ENCODE measurements at regions not wholly inside any gene's neighbourhood (a gene's known extent, or its start where the extent isn't known, plus 50 kb on each side); places are given as distances from the start of the nearest gene placed in this dataset.

- no peaks in the 10 kb centered on the region for H3K36me3 ChIP-seq (ENCODE audit: control insufficient read depth, insufficient read depth, low read length, severe bottlenecking)
These were observed 240.4 kb upstream of the TNRC6C start for GRCh38 chr17:77717941-77718668.

GRCh38 chr17:77718669-77718961 is 239.9 kb upstream of the TNRC6C start:
- H3K36me3 ChIP-seq (ENCODE audit: control insufficient read depth, insufficient read depth, low read length, severe bottlenecking): no peaks in the 10 kb centered on the region
- peaks cover 7% of the 10 kb centered on the region for H3K4me1 ChIP-seq (ENCODE audit: control insufficient read depth, insufficient read depth, low read length)
- no peak overlapping the region for H3K9ac ChIP-seq (ENCODE audit: low read length)
- H3K27me3 ChIP-seq (replicated peaks; ENCODE audit: control insufficient read depth, insufficient read depth, low read length): peaks cover 19% of the 10 kb centered on the region
- peaks cover 20% of the 10 kb centered on the region for H3K9me3 ChIP-seq (ENCODE audit: control insufficient read depth, low read length)
- DNase-seq (ENCODE audit: low read depth): no peak
- no peak overlapping the region for H3K4me3 ChIP-seq (ENCODE audit: low read length)

More at GRCh38 chr17:77717941-77718668, 240.4 kb upstream of the TNRC6C start:
- H3K4me1 ChIP-seq (ENCODE audit: control insufficient read depth, insufficient read depth, low read length): peaks cover 7% of the 10 kb centered on the region
- H3K9me3 ChIP-seq (ENCODE audit: control insufficient read depth, low read length): peaks cover 20% of the 10 kb centered on the region
- H3K27me3 ChIP-seq (replicated peaks; ENCODE audit: control insufficient read depth, insufficient read depth, low read length): peaks cover 19% of the 10 kb centered on the region
- DNase-seq (ENCODE audit: low read depth): no peak
- no peak overlapping the region for H3K9ac ChIP-seq (ENCODE audit: low read length)
- H3K4me3 ChIP-seq (ENCODE audit: low read length): no peak overlapping the region

GRCh38 chr17:77719806-77720205 is 238.7 kb upstream of the TNRC6C start:
- peaks cover 7% of the 10 kb centered on the region for H3K4me1 ChIP-seq (ENCODE audit: control insufficient read depth, insufficient read depth, low read length)
- H3K36me3 ChIP-seq (ENCODE audit: control insufficient read depth, insufficient read depth, low read length, severe bottlenecking): no peaks in the 10 kb centered on the region
- H3K9me3 ChIP-seq (ENCODE audit: control insufficient read depth, low read length): peaks cover 13% of the 10 kb centered on the region
- H3K27me3 ChIP-seq (replicated peaks; ENCODE audit: control insufficient read depth, insufficient read depth, low read length): peaks cover 27% of the 10 kb centered on the region
- DNase-seq (ENCODE audit: low read depth): no peak
- no peak overlapping the region for H3K4me3 ChIP-seq (ENCODE audit: low read length)
- H3K9ac ChIP-seq (ENCODE audit: low read length): no peak overlapping the region

- no peak overlapping the region for H3K9ac ChIP-seq (ENCODE audit: low read length)
- H3K27me3 ChIP-seq (replicated peaks; ENCODE audit: control insufficient read depth, insufficient read depth, low read length): peaks cover 27% of the 10 kb centered on the region
- DNase-seq (ENCODE audit: low read depth): no peak
These were observed 237.3 kb upstream of the TNRC6C start for GRCh38 chr17:77720946-77721845.

DNA sequence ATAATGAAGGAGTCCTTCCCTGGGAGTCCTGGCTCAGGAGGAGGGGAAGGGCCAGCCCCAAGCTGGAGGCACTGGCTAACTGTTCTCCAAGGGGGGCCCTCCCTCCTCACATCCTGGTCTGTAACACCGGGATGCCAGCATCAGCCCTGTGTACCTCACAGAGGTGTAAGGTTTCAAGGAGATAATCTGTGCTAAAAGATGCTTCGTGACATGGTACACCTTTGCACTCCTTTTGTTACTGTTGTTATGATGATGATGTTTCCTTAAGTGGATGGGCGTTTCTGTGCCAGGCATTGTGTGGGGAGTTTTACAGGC is 236.7 kb upstream of the TNRC6C start:
- no peak overlapping the region for H3K9ac ChIP-seq (ENCODE audit: low read length)
- no peak overlapping the region for H3K4me3 ChIP-seq (ENCODE audit: low read length)
- no peaks in the 10 kb centered on the region for H3K36me3 ChIP-seq (ENCODE audit: control insufficient read depth, insufficient read depth, low read length, severe bottlenecking)
- H3K27me3 ChIP-seq (replicated peaks; ENCODE audit: control insufficient read depth, insufficient read depth, low read length): peaks cover 27% of the 10 kb centered on the region
- no peak for DNase-seq (ENCODE audit: low read depth)
- H3K4me1 ChIP-seq (ENCODE audit: control insufficient read depth, insufficient read depth, low read length): peaks cover 7% of the 10 kb centered on the region
- peaks cover 5% of the 10 kb centered on the region for H3K9me3 ChIP-seq (ENCODE audit: control insufficient read depth, low read length)

More at GRCh38 chr17:77720946-77721845, 237.3 kb upstream of the TNRC6C start:
- Histone ChIP-seq H3K36me3 (ENCODE audit: control insufficient read depth, insufficient read depth, low read length, severe bottlenecking) (no peaks in the 10 kb centered on the region), H3K4me1 (ENCODE audit: control insufficient read depth, insufficient read depth, low read length) (peaks cover 7% of the 10 kb centered on the region), H3K4me3 (ENCODE audit: low read length) (no peak overlapping the region), H3K9me3 (ENCODE audit: control insufficient read depth, low read length) (peaks cover 11% of the 10 kb centered on the region)

DNA sequence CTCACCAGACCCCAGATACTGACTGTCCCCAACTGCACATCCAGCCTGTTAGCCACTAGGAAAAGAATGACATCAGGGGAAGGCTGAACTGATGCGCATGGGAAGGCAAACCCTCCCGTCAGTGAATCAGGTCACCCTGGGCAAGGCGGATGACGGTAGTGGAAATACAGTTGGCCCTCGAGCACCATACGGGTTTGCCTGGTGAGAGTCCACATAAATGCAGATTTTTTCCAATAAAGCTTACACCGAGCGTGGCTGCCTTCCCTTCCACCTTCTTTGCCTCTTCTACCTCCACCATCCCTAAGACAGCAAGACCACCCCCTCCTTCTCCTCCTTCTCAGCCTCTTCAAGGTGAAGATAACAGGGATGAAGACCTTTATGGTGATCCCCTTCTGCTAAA is 236.1 kb upstream of the TNRC6C start:
- H3K36me3 ChIP-seq (ENCODE audit: control insufficient read depth, insufficient read depth, low read length, severe bottlenecking): no peaks in the 10 kb centered on the region
- DNase-seq (ENCODE audit: low read depth): no peak
- no peak overlapping the region for H3K9ac ChIP-seq (ENCODE audit: low read length)
- no peak overlapping the region for H3K4me3 ChIP-seq (ENCODE audit: low read length)
- peaks cover 10% of the 10 kb centered on the region for H3K4me1 ChIP-seq (ENCODE audit: control insufficient read depth, insufficient read depth, low read length)
- H3K9me3 ChIP-seq (ENCODE audit: control insufficient read depth, low read length): peaks cover 5% of the 10 kb centered on the region
- H3K27me3 ChIP-seq (replicated peaks; ENCODE audit: control insufficient read depth, insufficient read depth, low read length): peaks cover 27% of the 10 kb centered on the region

DNA sequence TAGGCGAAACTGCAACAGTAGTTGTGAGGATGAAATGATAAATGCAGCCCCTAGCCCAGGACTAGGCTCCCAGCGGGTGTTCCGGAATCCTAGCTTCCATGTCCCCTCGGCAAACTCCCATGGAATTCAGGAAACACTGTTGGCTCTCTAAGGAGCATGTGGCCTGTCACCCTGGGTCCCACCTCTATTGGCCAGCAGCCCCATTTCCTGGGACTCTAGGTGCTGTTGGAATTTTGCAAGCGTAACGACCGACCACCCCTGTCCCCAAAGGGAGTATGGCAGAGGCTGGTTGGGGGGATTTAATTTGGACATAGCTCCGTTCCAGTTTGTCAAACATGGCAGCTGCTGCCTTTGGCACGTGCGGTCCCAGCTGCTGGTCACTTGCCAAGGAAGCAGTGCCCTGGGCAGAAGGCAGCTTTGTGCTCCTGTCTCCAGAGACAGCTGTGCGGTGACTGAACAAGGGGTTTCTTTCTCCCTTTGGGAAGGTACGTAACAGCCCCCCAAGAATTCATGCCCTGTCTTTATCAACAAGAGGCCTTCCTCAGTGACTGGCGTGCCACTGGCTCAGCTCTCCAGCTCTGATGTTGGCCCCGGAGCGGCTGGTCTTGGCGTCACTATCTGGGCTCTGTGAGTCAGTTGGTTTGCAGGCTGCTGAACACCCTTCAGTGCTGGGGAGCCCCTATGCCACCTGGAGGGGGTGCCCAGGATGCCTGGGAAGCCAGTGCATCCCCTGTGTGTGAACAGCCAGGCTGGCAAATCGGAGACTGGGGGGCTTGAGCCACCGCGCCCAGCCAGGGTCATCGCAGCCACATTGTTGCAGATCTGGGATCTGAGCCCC is 235.2 kb upstream of the TNRC6C start:
- Histone ChIP-seq H3K9me3 (ENCODE audit: control insufficient read depth, low read length) (peaks cover 5% of the 10 kb centered on the region), H3K36me3 (ENCODE audit: control insufficient read depth, insufficient read depth, low read length, severe bottlenecking) (no peaks in the 10 kb centered on the region), H3K4me1 (ENCODE audit: control insufficient read depth, insufficient read depth, low read length) (peaks cover 19% of the 10 kb centered on the region), H3K9ac (ENCODE audit: low read length) (no peak overlapping the region), H3K27me3 (replicated peaks; ENCODE audit: control insufficient read depth, insufficient read depth, low read length) (peaks cover 27% of the 10 kb centered on the region), H3K4me3 (ENCODE audit: low read length) (no peak overlapping the region)
- no peak for DNase-seq (ENCODE audit: low read depth)

DNA sequence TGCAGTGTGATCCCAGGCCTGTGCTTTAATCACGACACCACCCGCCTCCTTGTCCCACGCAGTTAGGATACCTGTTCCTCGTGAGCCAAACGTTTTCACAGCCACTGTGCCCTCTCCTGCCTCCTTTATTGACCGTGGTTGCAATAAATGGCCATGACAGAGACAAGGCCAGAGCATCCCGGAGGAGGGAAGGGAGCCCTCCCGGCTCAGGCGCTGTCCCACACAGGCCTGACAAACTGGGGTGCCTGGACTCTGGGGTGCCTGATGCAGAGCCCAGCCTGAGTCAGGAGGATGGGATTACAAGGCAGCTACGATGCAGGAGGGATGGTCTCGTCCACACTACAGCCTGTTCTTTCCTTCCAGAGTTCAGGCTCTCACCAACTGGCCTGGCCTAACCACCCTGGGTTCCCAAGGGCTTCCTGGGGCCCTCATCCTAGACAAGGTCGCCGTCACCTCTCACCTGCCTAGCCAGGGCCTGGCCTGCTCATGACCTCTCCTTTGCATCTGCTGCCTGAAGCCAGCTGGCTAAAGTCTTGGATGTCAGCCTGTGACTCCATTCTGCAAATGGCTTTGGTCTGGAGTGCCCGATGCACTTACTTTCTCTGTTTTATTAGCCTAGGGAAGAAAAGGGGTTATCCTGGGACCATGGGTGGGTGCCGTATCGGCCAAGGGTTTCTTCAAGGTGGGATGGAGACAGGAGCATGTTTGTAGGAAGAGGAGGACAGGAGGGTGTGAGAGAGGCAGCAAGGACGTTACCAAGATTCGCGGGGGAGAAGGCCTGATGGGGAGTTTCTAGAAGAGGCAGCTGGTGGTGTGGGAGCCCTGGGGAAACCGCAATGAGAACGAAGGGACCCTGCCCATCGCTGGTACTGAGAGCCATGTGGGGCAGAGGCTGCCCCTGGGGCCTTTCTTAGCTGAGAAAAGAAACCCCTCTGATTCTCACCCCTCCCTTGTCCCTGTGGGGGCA is 234.3 kb upstream of the TNRC6C start:
- Histone ChIP-seq H3K36me3 (ENCODE audit: control insufficient read depth, insufficient read depth, low read length, severe bottlenecking) (no peaks in the 10 kb centered on the region), H3K4me1 (ENCODE audit: control insufficient read depth, insufficient read depth, low read length) (peaks cover 22% of the 10 kb centered on the region), H3K9ac (ENCODE audit: low read length) (no peak overlapping the region), H3K27me3 (replicated peaks; ENCODE audit: control insufficient read depth, insufficient read depth, low read length) (peaks cover 33% of the 10 kb centered on the region), H3K4me3 (ENCODE audit: low read length) (no peak overlapping the region), H3K9me3 (ENCODE audit: control insufficient read depth, low read length) (peaks cover 5% of the 10 kb centered on the region)
- DNase-seq (ENCODE audit: low read depth): no peak

DNA sequence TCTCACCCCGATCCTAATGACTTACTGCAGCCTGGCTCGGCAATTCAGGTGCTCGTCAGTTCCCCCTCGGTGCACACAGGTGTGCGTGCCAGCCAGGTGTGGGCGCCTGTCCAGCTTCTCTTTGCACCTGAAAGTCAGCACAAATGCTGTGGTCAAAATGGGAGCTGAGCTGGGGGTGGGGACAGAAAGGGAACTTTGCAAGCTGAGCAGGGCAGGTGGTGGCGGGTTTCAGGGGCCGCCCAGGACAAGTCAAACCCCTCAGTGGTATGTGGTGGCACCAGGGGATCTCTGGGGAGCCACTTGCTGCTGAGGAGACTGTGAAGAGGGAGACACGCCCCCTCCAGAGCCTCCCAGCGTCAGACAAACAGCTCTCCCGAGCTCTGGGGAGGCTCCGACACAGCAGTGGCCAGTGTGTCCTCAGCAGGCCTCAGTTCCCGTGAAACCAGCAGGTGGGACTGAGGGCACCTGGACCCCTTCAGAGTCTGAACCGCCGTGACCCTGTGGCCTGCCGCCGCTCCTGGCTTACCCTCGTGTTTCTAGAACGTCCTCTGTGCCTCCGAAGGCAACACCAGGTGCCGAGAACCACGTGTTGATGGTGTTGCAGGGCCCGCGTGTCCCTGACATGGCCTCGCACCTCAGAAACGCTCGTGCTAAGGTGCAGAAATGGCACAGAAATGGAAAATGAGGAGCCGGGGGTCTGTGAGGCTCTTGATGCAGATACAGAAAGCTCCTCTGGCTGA is 233.5 kb upstream of the TNRC6C start:
- H3K9ac ChIP-seq (ENCODE audit: low read length): no peak overlapping the region
- H3K36me3 ChIP-seq (ENCODE audit: control insufficient read depth, insufficient read depth, low read length, severe bottlenecking): no peaks in the 10 kb centered on the region
- peaks cover 22% of the 10 kb centered on the region for H3K4me1 ChIP-seq (ENCODE audit: control insufficient read depth, insufficient read depth, low read length)
- DNase-seq (ENCODE audit: low read depth): no peak
- H3K27me3 ChIP-seq (replicated peaks; ENCODE audit: control insufficient read depth, insufficient read depth, low read length): peaks cover 33% of the 10 kb centered on the region
- H3K9me3 ChIP-seq (ENCODE audit: control insufficient read depth, low read length): peaks cover 5% of the 10 kb centered on the region
- no peak overlapping the region for H3K4me3 ChIP-seq (ENCODE audit: low read length)

- no peak for DNase-seq (ENCODE audit: low read depth)
- Histone ChIP-seq H3K4me3 (ENCODE audit: low read length) (no peak overlapping the region), H3K36me3 (ENCODE audit: control insufficient read depth, insufficient read depth, low read length, severe bottlenecking) (no peaks in the 10 kb centered on the region), H3K9ac (ENCODE audit: low read length) (no peak overlapping the region), H3K9me3 (ENCODE audit: control insufficient read depth, low read length) (peaks cover 10% of the 10 kb centered on the region), H3K27me3 (replicated peaks; ENCODE audit: control insufficient read depth, insufficient read depth, low read length) (peaks cover 27% of the 10 kb centered on the region), H3K4me1 (ENCODE audit: control insufficient read depth, insufficient read depth, low read length) (peaks cover 15% of the 10 kb centered on the region)
These were observed 232.7 kb upstream of the TNRC6C start for GRCh38 chr17:77725846-77726245.

Data from adipocyte (in vitro differentiated cells).